GM12874 (cell line): ENCODE measurements at regions not wholly inside any gene's neighbourhood (a gene's known extent, or its start where the extent isn't known, plus 50 kb on each side); places are given as distances from the start of the nearest gene placed in this dataset.

Experiments used
- TF ChIP-seq, protein P1 (sequence below): IDR thresholded peaks from 2 replicates; pipeline ENCODE4 v1.5.1; 2011; ENCODE audit warnings: low read depth, mild to moderate bottlenecking, control low read depth, low read length, moderate library complexity; ENCODE audit not compliant: insufficient read depth

DNA sequence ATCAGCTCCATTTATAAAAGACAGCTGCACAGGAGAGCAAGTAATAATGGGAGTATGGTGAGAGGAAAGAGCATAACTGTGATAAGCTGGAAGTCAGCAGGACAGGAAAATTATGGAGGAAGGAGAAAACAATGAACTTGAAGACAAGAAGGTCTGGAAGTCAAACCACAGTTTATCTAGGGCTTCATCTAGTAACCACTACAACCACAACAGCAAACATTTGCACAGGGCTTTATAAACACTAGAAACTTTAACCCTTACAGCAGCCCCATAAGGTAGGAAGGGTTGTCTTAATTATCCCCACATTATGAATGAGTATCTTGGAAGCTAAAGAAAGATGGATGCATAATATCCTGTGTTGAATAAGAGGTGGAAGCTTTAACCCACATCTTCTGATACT is 820.8 kb downstream of the IGSF11 start:
- TF ChIP-seq, protein P1, sequence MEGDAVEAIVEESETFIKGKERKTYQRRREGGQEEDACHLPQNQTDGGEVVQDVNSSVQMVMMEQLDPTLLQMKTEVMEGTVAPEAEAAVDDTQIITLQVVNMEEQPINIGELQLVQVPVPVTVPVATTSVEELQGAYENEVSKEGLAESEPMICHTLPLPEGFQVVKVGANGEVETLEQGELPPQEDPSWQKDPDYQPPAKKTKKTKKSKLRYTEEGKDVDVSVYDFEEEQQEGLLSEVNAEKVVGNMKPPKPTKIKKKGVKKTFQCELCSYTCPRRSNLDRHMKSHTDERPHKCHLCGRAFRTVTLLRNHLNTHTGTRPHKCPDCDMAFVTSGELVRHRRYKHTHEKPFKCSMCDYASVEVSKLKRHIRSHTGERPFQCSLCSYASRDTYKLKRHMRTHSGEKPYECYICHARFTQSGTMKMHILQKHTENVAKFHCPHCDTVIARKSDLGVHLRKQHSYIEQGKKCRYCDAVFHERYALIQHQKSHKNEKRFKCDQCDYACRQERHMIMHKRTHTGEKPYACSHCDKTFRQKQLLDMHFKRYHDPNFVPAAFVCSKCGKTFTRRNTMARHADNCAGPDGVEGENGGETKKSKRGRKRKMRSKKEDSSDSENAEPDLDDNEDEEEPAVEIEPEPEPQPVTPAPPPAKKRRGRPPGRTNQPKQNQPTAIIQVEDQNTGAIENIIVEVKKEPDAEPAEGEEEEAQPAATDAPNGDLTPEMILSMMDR, result no peak

DNA sequence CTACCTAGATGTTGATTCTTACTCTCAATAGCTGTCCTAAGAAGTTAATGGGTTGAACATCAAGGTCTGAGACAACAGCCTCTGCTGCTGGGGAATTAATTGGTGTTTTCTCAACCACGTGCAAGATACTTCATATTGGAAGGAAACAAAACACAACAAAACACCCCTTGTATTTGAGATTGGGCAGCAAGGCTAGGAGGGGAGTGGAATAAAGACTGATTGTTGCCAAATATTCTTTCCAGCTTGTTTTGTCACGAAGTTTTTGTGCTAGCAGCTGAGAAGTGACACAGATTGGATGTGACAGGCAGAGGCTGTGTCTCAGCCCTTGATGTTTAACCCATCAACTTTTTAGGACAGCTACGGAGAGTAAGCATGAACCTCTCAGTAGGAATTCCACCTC is 808.4 kb downstream of the IGSF11 start:
- TF ChIP-seq, protein P1, result no peak

DNA sequence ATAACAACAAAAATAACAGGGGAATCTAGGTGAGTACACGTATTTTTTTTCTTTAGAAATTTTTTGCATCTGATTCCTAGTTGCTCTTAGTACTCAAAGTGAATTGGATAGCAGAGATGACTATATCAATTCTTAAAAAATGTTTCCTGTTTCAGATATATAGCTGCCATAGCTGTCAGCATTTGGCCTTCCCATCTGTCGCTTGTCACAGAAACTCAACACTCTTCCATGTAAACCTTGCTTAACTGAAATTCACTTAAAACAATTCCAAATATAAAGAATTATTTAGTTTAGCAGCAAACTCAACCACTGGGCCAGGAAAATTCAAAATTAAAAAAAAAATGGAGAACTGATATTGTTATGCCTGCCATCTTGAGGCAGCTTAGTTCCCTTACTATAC is 807.5 kb downstream of the IGSF11 start:
- TF ChIP-seq, protein P1, result no peak

DNA sequence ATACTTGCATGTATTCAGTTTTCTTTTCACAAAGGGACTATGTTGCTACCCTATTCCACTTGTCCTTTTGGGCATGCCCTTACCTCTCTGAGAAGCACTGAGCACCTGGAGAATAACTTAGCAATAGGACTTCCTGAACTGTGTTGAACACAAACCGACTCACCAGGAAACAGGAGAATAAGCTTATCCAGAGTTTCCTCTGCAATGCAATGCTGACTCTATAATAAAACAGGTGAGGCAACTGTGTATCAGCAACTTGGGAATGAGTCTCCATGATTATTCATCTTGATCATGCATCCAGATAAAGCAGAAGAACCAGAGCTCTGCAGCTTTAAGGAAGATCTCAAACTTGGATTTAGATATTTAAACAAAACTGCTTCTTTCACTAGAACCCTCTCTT is 806.5 kb downstream of the IGSF11 start:
- TF ChIP-seq, protein P1, result no peak

DNA sequence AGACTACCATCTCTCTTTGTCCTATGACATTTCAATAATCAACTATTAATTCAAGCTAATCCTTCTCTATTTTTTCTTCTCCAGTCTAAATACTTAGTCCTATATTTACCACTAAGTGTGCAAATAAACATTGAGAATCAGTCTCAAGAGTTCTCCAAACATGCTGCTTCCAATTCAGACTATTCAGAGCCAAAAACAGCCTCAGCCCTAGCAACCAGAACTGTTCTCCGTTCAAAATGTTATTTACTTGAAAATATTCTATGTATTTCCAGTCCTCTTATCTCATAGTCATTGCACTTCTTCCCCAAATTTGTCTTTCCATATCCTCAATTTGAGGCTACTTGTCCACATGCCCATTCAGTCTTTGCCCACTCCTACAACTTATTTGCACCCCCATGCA is 805.5 kb downstream of the IGSF11 start:
- TF ChIP-seq, protein P1, result no peak

DNA sequence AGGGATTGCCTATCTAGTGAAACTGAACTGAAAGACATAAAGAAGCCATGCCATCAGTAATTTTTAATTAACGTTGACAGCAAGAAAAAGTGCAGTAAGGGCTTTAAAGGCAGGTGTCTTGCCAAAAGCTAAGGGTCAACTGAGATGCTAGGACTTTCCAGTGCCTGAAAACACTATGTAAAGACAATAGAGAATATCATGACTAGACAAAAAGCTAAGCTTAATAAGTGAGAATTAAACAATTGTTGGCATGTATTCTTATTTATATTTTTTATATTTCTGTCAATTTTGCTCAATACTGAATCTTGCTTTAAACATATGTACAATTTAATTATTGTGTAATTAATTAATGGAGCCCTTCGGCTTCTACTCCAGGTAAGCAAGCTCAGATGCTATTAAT is 803.1 kb downstream of the IGSF11 start:
- TF ChIP-seq, protein P1, result no peak

DNA sequence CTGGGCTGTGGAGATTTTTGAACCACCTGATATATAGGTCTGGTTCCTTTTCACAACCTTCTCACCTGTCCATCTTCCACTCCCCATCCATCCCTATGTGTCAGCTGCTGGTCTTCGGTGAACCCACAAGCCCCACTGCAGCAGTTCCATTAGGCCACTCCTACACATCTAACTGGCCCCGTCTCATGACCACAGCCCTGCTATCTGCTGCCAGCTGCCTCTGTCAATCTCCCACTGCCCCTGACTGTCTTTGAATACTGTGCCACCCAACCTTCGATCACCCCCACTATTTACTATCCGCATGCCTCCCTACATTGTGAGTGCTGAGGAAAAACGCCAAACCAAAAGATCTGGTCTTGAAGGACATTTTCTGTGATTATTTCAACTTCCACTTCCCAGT is 795.4 kb downstream of the IGSF11 start:
- TF ChIP-seq, protein P1, result no peak

DNA sequence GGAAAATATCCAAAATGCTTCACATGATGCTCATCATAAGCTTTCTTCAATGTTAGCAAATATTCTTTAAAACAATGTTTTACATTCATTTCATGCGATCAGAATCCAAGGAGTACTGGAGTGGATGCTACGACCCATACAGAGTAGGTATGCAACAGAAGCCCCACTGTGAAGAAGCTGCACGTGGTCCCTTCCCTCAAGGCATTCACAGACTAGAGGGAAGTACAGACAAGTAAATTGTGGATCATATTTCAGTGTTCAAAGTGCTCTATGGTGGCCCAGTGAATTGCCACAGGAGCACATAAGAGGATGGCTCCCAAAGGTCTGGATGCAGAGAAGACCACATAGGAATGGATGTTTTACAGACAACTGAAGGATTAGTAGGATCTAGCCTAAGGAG is 789.9 kb downstream of the IGSF11 start:
- TF ChIP-seq, protein P1, result no peak
